ENCODE measurements at regions not wholly inside any gene's neighbourhood (a gene's known extent, or its start where the extent isn't known, plus 50 kb on each side); places are given as distances from the start of the nearest gene placed in this dataset.

DNA sequence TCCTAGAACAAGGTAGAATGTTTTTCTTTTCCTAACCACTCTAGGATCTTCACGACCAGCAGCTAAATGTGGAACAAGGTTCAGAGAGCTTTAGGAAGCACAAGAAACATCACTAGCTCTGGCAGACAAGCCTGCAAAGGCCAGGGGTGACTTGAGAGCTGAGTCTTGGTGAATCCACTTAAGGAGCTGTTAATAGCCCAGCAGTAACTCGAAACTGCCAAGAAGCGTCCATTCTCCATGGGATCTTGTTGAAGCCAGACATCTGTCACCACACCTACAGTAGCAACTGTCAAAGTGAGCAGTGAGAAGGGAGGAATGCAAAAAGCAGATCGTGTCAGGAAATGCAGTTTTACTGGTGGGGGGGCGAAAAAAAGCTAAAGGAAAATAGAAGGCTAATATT lies 87.2 kb downstream of the ATPSCKMT start:
- TF ChIP-seq, protein P1, sequence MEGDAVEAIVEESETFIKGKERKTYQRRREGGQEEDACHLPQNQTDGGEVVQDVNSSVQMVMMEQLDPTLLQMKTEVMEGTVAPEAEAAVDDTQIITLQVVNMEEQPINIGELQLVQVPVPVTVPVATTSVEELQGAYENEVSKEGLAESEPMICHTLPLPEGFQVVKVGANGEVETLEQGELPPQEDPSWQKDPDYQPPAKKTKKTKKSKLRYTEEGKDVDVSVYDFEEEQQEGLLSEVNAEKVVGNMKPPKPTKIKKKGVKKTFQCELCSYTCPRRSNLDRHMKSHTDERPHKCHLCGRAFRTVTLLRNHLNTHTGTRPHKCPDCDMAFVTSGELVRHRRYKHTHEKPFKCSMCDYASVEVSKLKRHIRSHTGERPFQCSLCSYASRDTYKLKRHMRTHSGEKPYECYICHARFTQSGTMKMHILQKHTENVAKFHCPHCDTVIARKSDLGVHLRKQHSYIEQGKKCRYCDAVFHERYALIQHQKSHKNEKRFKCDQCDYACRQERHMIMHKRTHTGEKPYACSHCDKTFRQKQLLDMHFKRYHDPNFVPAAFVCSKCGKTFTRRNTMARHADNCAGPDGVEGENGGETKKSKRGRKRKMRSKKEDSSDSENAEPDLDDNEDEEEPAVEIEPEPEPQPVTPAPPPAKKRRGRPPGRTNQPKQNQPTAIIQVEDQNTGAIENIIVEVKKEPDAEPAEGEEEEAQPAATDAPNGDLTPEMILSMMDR (IDR thresholded peaks at IDR 0.05), result no peak
- TF ChIP-seq POLR2A (IDR thresholded peaks at IDR 0.05), result no peak

Measured in uterus (tissue), 2 donors.